Lung (tissue), 11 donors: ENCODE measurements at regions not wholly inside any gene's neighbourhood (a gene's known extent, or its start where the extent isn't known, plus 50 kb on each side); places are given as distances from the start of the nearest gene placed in this dataset.

Experiments
- ATAC-seq: fragments of 200-7000 bp; cut with Tn5 transposase; one replicate; pipeline ENCODE4 v1.9.1; 2020; ENCODE audit warnings: moderate number of reproducible peaks; ENCODE audit not compliant: insufficient read depth, low FRiP score
- DNase-seq, 3 donors: peaks; one replicate each; pipeline ENCODE4 v3.0.0-alpha.2; 2013 to 2017
- H3K27ac ChIP-seq, 2 donors: one replicate each; pipeline ENCODE4 v1.5.1; 2013; ENCODE audit warnings: mild to moderate bottlenecking in 2 of 2, moderate library complexity in 2 of 2, control low read depth in 1 of 2, inconsistent platforms in 1 of 2, low read depth in 1 of 2, low read length in 1 of 2
- H3K27me3 ChIP-seq, 3 donors: one replicate each; pipeline ENCODE4 v1.5.1; 2013; ENCODE audit warnings: low read length in 2 of 3; ENCODE audit not compliant: control insufficient read depth in 3 of 3, insufficient read depth in 3 of 3
- H3K36me3 ChIP-seq, 4 donors: one replicate each; pipeline ENCODE4 v1.5.1; 2013; ENCODE audit warnings: low read length in 4 of 4, mild to moderate bottlenecking in 1 of 4, moderate library complexity in 1 of 4; ENCODE audit not compliant: control insufficient read depth in 4 of 4, insufficient read depth in 4 of 4
- H3K4me1 ChIP-seq, 5 donors: one replicate each; pipeline ENCODE4 v1.5.1; 2013; ENCODE audit warnings: low read length in 5 of 5, mild to moderate bottlenecking in 2 of 5, moderate library complexity in 1 of 5; ENCODE audit not compliant: control insufficient read depth in 5 of 5, insufficient read depth in 5 of 5
- H3K4me3 ChIP-seq: one replicate; pipeline ENCODE4 v1.5.1; 2013; ENCODE audit warnings: mild to moderate bottlenecking, control low read depth, moderate library complexity
- H3K9ac ChIP-seq, 2 donors: one replicate each; pipeline ENCODE4 v1.5.1; 2013; ENCODE audit warnings: low read length in 2 of 2, control low read depth in 1 of 2; ENCODE audit not compliant: insufficient read depth in 1 of 2
- H3K9me3 ChIP-seq, 4 donors: one replicate each; pipeline ENCODE4 v1.5.1; 2013; ENCODE audit warnings: low read length in 3 of 4, mild to moderate bottlenecking in 1 of 4, moderate library complexity in 1 of 4; ENCODE audit not compliant: control insufficient read depth in 4 of 4, insufficient read depth in 3 of 4
- WGBS, 2 donors: extraction: QIAGEN DNeasy Blood & Tissue Kit; methylation state at CpG; one replicate each; pipeline ENCODE4 v1.1.7; 2013; 5-methylcytosine and 5-hydroxymethylcytosine counted together
- TF ChIP-seq, protein P1 (sequence below): IDR thresholded peaks from 2 replicates; pipeline ENCODE4 v1.5.1; 2012; ENCODE audit warnings: mild to moderate bottlenecking; ENCODE audit errors: control extremely low read depth, extremely low read depth
- donor health status: control.
- donor health status: control.
- donor health status: Bipolar disorder and iron deficiency.
- donor health status: healthy.
- donor health status: DM: yes; HTN: yes; CAD: no.

DNA sequence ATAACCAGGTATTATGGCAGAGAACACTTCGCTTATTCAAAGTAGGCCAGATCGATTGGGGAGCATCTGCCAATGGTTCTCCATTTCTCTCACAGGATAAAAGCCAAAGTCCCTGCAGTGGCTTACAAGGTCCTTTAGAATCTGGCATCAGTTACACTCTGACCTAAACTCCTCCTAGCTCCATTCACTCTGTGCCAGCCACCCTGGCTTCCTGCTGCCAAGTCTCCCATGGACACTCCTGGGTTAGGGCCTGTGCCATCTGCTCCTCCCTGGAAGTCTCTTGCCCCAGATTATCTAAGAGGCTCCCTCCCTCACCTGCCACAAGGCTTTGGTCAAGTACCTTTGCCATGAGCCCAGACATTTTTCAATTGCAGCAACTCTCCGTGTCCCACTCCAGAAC is 649.2 kb downstream of the DACH1 start:
- Histone ChIP-seq H3K9ac (no peak overlapping the region), H3K4me1 (no peaks in the 10 kb centered on the region), H3K36me3 (no peaks in the 10 kb centered on the region), H3K27ac (no peak overlapping the region), H3K4me3 (peak overlapping the region; percentile 11), H3K27me3 (no peaks in the 10 kb centered on the region), H3K9me3 (no peaks in the 10 kb centered on the region)
- TF ChIP-seq, protein P1, sequence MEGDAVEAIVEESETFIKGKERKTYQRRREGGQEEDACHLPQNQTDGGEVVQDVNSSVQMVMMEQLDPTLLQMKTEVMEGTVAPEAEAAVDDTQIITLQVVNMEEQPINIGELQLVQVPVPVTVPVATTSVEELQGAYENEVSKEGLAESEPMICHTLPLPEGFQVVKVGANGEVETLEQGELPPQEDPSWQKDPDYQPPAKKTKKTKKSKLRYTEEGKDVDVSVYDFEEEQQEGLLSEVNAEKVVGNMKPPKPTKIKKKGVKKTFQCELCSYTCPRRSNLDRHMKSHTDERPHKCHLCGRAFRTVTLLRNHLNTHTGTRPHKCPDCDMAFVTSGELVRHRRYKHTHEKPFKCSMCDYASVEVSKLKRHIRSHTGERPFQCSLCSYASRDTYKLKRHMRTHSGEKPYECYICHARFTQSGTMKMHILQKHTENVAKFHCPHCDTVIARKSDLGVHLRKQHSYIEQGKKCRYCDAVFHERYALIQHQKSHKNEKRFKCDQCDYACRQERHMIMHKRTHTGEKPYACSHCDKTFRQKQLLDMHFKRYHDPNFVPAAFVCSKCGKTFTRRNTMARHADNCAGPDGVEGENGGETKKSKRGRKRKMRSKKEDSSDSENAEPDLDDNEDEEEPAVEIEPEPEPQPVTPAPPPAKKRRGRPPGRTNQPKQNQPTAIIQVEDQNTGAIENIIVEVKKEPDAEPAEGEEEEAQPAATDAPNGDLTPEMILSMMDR, result no peak
- 90 to 94% methylated on average over 3 of the region's 3 CpGs for WGBS, 2 donors
- DNase-seq, result no peak
- ATAC-seq, result no peak

DNA sequence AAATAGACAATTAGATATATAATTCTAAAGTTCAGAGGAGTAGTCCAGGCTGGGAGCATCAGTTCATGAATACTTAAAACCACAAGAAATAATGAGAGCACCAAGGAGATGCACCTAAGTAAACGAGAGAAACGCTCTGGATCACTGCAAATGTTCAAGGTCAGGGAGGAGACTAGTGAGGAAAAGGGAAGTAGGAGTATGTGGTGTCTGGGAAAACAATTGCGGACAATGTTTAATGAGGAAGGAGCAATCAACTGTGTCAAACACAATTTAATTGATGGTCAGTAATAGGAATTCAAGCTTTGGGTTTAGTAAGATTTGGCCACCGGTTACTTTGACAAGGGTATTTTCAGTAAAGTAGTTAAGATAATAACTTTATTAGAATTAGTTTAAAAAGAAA is 652.2 kb downstream of the DACH1 start:
- Histone ChIP-seq H3K9me3 (no peaks in the 10 kb centered on the region), H3K9ac (no peak overlapping the region), H3K4me1 (peaks cover 0 to 15% (median 0%) of the 10 kb centered on the region in 5 donors), H3K4me3 (no peak overlapping the region), H3K27me3 (no peaks in the 10 kb centered on the region), H3K36me3 (no peaks in the 10 kb centered on the region), H3K27ac (no peak overlapping the region)
- TF ChIP-seq, protein P1, result no peak
- no peak for ATAC-seq
- WGBS, 2 donors, result 76 to 84% methylated on average over 4 of the region's 4 CpGs
- no peak for DNase-seq

DNA sequence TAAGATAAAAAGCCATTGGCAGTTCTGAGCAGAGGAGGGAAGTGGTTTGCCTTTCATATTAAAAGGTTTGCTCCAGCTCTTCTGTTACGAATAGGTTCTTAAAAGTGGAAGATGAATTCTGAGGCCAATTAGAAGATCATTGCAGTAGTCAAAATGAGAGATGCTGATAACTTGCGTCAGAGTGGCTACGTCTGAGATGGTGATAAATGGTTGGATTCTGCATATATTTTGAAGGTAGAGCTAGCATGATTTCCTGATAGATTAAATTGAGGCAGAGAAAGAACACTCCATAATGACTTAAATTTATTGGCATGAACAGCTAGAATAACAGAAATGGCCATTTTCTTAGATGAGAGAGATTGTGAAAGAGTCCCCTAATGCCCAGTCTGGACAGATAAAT is 652.6 kb downstream of the DACH1 start:
- Histone ChIP-seq H3K4me3 (no peak overlapping the region), H3K27ac (no peak overlapping the region), H3K36me3 (no peaks in the 10 kb centered on the region), H3K9me3 (peaks cover 0 to 2% (median 0%) of the 10 kb centered on the region in 4 donors), H3K9ac (no peak overlapping the region), H3K27me3 (no peaks in the 10 kb centered on the region), H3K4me1 (peaks cover 0 to 15% (median 0%) of the 10 kb centered on the region in 5 donors)
- DNase-seq, result no peak
- TF ChIP-seq, protein P1, result no peak
- WGBS, 2 donors, result 88 to 92% methylated on average over 3 of the region's 3 CpGs
- ATAC-seq, result no peak

DNA sequence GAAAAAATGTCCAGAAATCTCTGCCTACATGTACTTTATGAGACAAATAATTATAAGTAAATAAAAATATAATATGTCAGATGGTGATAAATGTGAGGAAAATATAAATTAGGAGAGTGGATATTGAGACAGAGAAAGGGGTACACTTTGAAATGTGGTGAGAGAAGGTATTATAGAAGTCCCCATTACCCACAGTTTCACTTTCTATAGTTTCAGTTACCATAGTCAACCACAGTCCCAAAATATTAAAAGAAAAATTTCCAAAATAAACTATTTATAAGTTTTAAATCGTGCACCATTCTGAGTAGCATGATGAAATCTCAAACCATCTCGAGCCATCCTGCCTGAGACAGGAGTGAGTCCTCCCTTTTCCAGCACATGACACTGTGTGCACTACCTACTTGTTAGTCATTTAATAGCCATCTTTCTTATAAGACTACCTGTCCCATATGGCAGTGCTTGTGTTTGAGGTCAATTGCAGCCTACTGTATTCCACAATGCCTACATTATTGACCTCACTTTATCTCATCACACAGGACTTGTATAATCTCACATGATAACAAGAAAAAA is 653.7 kb downstream of the DACH1 start:
- no peaks in the 10 kb centered on the region for H3K36me3 ChIP-seq
- H3K27ac ChIP-seq, result no peak overlapping the region
- no peaks in the 10 kb centered on the region for H3K27me3 ChIP-seq
- 71 to 79% methylated on average over 2 of the region's 2 CpGs for WGBS, 2 donors
- peaks cover 0 to 2% (median 0%) of the 10 kb centered on the region in 4 donors for H3K9me3 ChIP-seq
- ATAC-seq (no peak), DNase-seq (no peak)
- H3K4me3 ChIP-seq, result no peak overlapping the region
- TF ChIP-seq, protein P1, result no peak
- no peak overlapping the region for H3K9ac ChIP-seq
- peaks cover 0 to 15% (median 0%) of the 10 kb centered on the region in 5 donors for H3K4me1 ChIP-seq
